Mammary epithelial cell (primary cell): ENCODE measurements at regions not wholly inside any gene's neighbourhood (a gene's known extent, or its start where the extent isn't known, plus 50 kb on each side); places are given as distances from the start of the nearest gene placed in this dataset.

Experiments used
- CTCF ChIP-seq, 2 donors: IDR thresholded peaks in 1 of 2; conservative IDR thresholded peaks in 1 of 2; 2 replicates each; pipeline ENCODE4 v1.5.1; 2011 to 2012; ENCODE audit warnings: inconsistent platforms in 2 of 2, low read length in 2 of 2, mild to moderate bottlenecking in 2 of 2, control low read depth in 1 of 2, low read depth in 1 of 2; ENCODE audit not compliant: insufficient read depth in 1 of 2; ENCODE audit errors: extremely low read depth in 1 of 2
- EZH2 ChIP-seq: IDR thresholded peaks from 2 replicates; pipeline ENCODE4 v1.6.1; 2012; ENCODE audit warnings: low read length, inconsistent platforms, borderline replicate concordance

DNA sequence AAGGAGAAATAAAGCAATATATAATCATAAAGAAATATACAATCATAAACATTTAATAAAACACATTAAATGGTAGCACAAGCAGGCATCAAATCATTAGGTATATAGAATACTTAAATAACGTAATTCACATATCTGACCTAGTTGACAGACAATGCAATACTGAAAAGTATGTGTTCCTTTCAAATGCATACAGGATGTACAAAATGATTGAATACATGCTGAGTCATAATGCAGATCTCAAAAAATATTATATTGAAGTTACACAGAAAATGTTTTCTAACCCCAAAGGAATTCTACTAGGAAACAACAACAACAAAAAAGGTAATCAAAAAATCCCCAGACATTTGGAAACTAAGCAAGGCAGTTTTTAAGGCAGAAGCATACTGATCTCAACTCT, 1072.0 kb upstream of the INTU start:
- TF ChIP-seq CTCF (conservative IDR thresholded peaks at IDR 0.05 in 1 of 2, IDR thresholded peaks at IDR 0.05 in 1 of 2; ENCODE audit: extremely low read depth in 1 of 2, insufficient read depth in 1 of 2, low read depth in 1 of 2, low read length in 2 of 2) (no peak), EZH2 (no peak)
